Neutrophil (primary cell): ENCODE measurements at regions not wholly inside any gene's neighbourhood (a gene's known extent, or its start where the extent isn't known, plus 50 kb on each side); places are given as distances from the start of the nearest gene placed in this dataset.

Experiments used
- H3K27ac ChIP-seq: fragments of 200-600 bp; sonication (generic); 2 replicates; pipeline ENCODE4 v1.5.1; 2016; ENCODE audit warnings: mild to moderate bottlenecking, moderate library complexity
- H3K27me3 ChIP-seq: fragments of 200-600 bp; sonication (generic); 2 replicates; pipeline ENCODE4 v1.6.0; 2016; ENCODE audit warnings: mild to moderate bottlenecking
- H3K36me3 ChIP-seq: fragments of 200-600 bp; sonication (generic); 2 replicates; pipeline ENCODE4 v1.5.1; 2017
- H3K4me1 ChIP-seq, 2 experiments: fragments of 200-600 bp in 1 of 2; sonication (generic) in 1 of 2; 1 replicate in 1 of 2; 2 replicates in 1 of 2; pipeline versions ENCODE4 v1.5.1 to v1.6.1; 2013 to 2016; ENCODE audit warnings: low read depth in 1 of 2, low read length in 1 of 2, mild to moderate bottlenecking in 1 of 2, moderate library complexity in 1 of 2; ENCODE audit not compliant: control insufficient read depth in 1 of 2, insufficient read depth in 1 of 2
- H3K4me3 ChIP-seq, 2 experiments: fragments of 200-600 bp in 1 of 2; sonication (generic) in 1 of 2; 1 replicate in 1 of 2; 2 replicates in 1 of 2; pipeline ENCODE4 v1.5.1; 2013 to 2016; ENCODE audit warnings: low read depth in 1 of 2, low read length in 1 of 2, mild to moderate bottlenecking in 1 of 2, moderate library complexity in 1 of 2
- H3K9me3 ChIP-seq: fragments of 200-600 bp; sonication (generic); 2 replicates; pipeline ENCODE4 v1.5.1; 2016
- CTCF ChIP-seq: fragments of 200-600 bp; sonication (generic); IDR thresholded peaks from 2 replicates; pipeline ENCODE4 v1.5.1; 2016; ENCODE audit warnings: antibody characterized with exemption

GRCh38 chr4:10866666-10867065 is 182.1 kb upstream of the CLNK start:
- no peaks in the 10 kb centered on the region for H3K27me3 ChIP-seq
- no peaks in the 10 kb centered on the region for H3K4me1 ChIP-seq
- H3K9me3 ChIP-seq: no peaks in the 10 kb centered on the region
- no peak overlapping the region for H3K27ac ChIP-seq
- TF ChIP-seq CTCF: no peak
- no peaks in the 10 kb centered on the region for H3K36me3 ChIP-seq
- no peak overlapping the region for H3K4me3 ChIP-seq

- Histone ChIP-seq H3K36me3 (no peaks in the 10 kb centered on the region), H3K4me1 (no peaks in the 10 kb centered on the region), H3K9me3 (no peaks in the 10 kb centered on the region), H3K4me3 (no peak overlapping the region), H3K27ac (no peak overlapping the region), H3K27me3 (no peaks in the 10 kb centered on the region)
- no peak for TF ChIP-seq CTCF
Measured at GRCh38 chr4:10861036-10861435, 176.5 kb upstream of the CLNK start.

GRCh38 chr4:10856271-10856782 is 171.8 kb upstream of the CLNK start:
- no peaks in the 10 kb centered on the region for H3K36me3 ChIP-seq
- H3K9me3 ChIP-seq: no peaks in the 10 kb centered on the region
- no peak overlapping the region for H3K4me3 ChIP-seq
- H3K27me3 ChIP-seq: no peaks in the 10 kb centered on the region
- H3K27ac ChIP-seq: no peak overlapping the region
- H3K4me1 ChIP-seq: no peaks in the 10 kb centered on the region
- no peak for TF ChIP-seq CTCF

GRCh38 chr4:10853196-10853595 is 168.6 kb upstream of the CLNK start:
- Histone ChIP-seq H3K27ac (no peak overlapping the region), H3K36me3 (no peaks in the 10 kb centered on the region), H3K27me3 (no peaks in the 10 kb centered on the region), H3K4me3 (no peak overlapping the region), H3K4me1 (no peaks in the 10 kb centered on the region), H3K9me3 (no peaks in the 10 kb centered on the region)
- TF ChIP-seq CTCF: no peak

GRCh38 chr4:10841697-10842096 is 157.1 kb upstream of the CLNK start:
- Histone ChIP-seq H3K27me3 (no peaks in the 10 kb centered on the region), H3K4me3 (no peak overlapping the region), H3K9me3 (no peaks in the 10 kb centered on the region), H3K36me3 (no peaks in the 10 kb centered on the region), H3K27ac (no peak overlapping the region), H3K4me1 (no peaks in the 10 kb centered on the region)
- TF ChIP-seq CTCF: no peak

GRCh38 chr4:10837151-10837550 is 152.6 kb upstream of the CLNK start:
- TF ChIP-seq CTCF: no peak
- Histone ChIP-seq H3K27ac (no peak overlapping the region), H3K4me3 (no peak overlapping the region), H3K9me3 (no peaks in the 10 kb centered on the region), H3K36me3 (no peaks in the 10 kb centered on the region), H3K4me1 (no peaks in the 10 kb centered on the region), H3K27me3 (no peaks in the 10 kb centered on the region)
